ENCODE measurements at regions not wholly inside any gene's neighbourhood (a gene's known extent, or its start where the extent isn't known, plus 50 kb on each side); places are given as distances from the start of the nearest gene placed in this dataset.
A peak's percentile ranks its signal among the peaks of the same experiment; 100 is the strongest.

DNA sequence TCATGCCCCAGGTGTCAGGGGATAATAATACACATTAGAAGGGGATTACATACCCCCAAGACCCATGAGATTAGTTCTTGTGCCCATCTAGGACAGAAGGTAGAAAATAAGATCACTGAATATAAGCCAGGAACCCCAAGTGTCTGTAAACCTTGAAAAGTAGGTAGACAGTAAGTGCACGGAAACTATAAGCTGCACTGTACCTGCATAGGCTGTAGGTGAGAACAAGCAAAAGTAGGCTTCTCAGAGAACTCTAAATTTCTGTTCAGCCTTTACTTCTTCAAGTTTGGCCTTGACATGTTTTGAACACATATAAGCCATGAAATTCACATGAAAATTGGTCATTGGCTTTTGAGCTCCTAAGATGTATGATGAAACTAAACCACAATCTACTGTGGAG is 113.0 kb upstream of the FSIP2 start:
- H3K9me3 Mint-ChIP-seq: peaks cover 2% of the 10 kb centered on the region
- Histone ChIP-seq H2AFZ (replicated peaks) (no peak overlapping the region), H3K4me3 (no peak overlapping the region), H3K4me1 (no peaks in the 10 kb centered on the region), H3K9me3 (ENCODE audit: low read depth) (no peaks in the 10 kb centered on the region), H3K79me2 (ENCODE audit: low read depth) (no peaks in the 10 kb centered on the region), H3K9ac (no peak overlapping the region), H3F3A (ENCODE audit: low read depth) (no peaks in the 10 kb centered on the region), H4K20me1 (ENCODE audit: low read depth) (peaks cover 4% of the 10 kb centered on the region), H3K27ac (no peak overlapping the region), H3K4me2 (no peak overlapping the region), H3K27me3 (no peaks in the 10 kb centered on the region), H3K36me3 (no peaks in the 10 kb centered on the region)
- no peaks in the 10 kb centered on the region for H3K27me3 Mint-ChIP-seq (ENCODE audit: insufficient read depth, low read depth)
- TF ChIP-seq EZH2phosphoT487 (IDR thresholded peaks at IDR 0.05): no peak
- TF ChIP-seq EZH2 (IDR thresholded peaks at IDR 0.05): no peak
- TF ChIP-seq, protein P1, sequence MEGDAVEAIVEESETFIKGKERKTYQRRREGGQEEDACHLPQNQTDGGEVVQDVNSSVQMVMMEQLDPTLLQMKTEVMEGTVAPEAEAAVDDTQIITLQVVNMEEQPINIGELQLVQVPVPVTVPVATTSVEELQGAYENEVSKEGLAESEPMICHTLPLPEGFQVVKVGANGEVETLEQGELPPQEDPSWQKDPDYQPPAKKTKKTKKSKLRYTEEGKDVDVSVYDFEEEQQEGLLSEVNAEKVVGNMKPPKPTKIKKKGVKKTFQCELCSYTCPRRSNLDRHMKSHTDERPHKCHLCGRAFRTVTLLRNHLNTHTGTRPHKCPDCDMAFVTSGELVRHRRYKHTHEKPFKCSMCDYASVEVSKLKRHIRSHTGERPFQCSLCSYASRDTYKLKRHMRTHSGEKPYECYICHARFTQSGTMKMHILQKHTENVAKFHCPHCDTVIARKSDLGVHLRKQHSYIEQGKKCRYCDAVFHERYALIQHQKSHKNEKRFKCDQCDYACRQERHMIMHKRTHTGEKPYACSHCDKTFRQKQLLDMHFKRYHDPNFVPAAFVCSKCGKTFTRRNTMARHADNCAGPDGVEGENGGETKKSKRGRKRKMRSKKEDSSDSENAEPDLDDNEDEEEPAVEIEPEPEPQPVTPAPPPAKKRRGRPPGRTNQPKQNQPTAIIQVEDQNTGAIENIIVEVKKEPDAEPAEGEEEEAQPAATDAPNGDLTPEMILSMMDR (IDR thresholded peaks at IDR 0.05): no peak
- H3K4me1 Mint-ChIP-seq: no peaks in the 10 kb centered on the region
- H3K27ac Mint-ChIP-seq: no peak overlapping the region
- H3K4me3 Mint-ChIP-seq: no peak overlapping the region
- no peak for DNase-seq (ENCODE audit: low spot score)
- no peaks in the 10 kb centered on the region for H3K36me3 Mint-ChIP-seq

DNA sequence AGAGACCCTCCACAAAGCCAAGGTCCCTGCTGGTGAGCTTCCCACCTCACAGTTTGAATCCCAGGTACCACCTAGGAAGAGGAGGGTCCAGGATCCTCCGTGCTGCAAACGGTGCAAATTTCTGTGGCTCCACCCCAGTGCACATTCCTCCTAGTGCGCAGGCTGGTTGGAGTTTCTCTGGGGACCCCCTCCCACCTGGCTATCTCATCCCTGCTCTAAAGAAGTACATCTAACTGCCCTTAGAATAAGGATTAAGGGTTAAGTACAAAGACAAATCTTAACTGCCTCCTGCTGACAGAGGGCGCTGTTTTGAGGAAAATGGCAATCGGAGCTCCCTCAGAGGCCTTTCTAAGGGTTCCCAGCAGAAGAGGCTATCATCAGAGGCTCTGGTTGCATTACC is 109.6 kb upstream of the FSIP2 start:
- Mint-ChIP-seq H3K4me3 (no peak overlapping the region), H3K9me3 (peaks cover 2% of the 10 kb centered on the region), H3K27ac (no peak overlapping the region), H3K36me3 (no peaks in the 10 kb centered on the region), H3K27me3 (ENCODE audit: insufficient read depth, low read depth) (no peaks in the 10 kb centered on the region), H3K4me1 (no peaks in the 10 kb centered on the region)
- DNase-seq (ENCODE audit: low spot score): peak; percentile 56
- Histone ChIP-seq H3K27ac (no peak overlapping the region), H3F3A (ENCODE audit: low read depth) (no peaks in the 10 kb centered on the region), H3K4me1 (peaks cover 8% of the 10 kb centered on the region), H3K9me3 (ENCODE audit: low read depth) (no peaks in the 10 kb centered on the region), H3K4me2 (no peak overlapping the region), H3K4me3 (no peak overlapping the region), H4K20me1 (ENCODE audit: low read depth) (peaks cover 4% of the 10 kb centered on the region), H2AFZ (replicated peaks) (no peak overlapping the region), H3K27me3 (no peaks in the 10 kb centered on the region), H3K36me3 (no peaks in the 10 kb centered on the region), H3K79me2 (ENCODE audit: low read depth) (no peaks in the 10 kb centered on the region), H3K9ac (no peak overlapping the region)
- TF ChIP-seq, protein P1 (IDR thresholded peaks at IDR 0.05): peak; percentile 61
- TF ChIP-seq EZH2phosphoT487 (IDR thresholded peaks at IDR 0.05): no peak

DNA sequence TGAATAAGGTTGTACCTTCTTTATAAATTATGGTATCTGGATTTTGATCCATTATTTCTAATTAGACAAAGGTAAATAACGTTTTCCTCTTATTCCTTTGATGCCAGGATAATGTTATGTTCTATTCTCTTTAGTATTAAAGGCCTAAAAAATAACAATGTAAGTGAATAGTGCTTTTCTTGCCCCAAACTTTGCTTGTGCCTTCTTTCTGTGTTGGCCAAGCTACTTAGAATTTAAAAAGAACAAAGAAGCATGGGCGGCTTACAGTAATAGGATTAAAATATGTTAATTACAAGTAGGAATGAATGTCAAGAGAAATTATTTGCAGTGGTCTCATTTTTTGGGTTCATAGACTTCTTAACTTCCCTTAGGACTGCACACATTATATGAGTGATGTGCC is 105.0 kb upstream of the FSIP2 start:
- TF ChIP-seq EZH2phosphoT487 (IDR thresholded peaks at IDR 0.05) (no peak), EZH2 (IDR thresholded peaks at IDR 0.05) (no peak)
- TF ChIP-seq, protein P1 (IDR thresholded peaks at IDR 0.05): no peak
- Histone ChIP-seq H3K27ac (no peak overlapping the region), H3K9me3 (ENCODE audit: low read depth) (no peaks in the 10 kb centered on the region), H4K20me1 (ENCODE audit: low read depth) (peaks cover 9% of the 10 kb centered on the region), H3K4me2 (no peak overlapping the region), H3K9ac (no peak overlapping the region), H3K79me2 (ENCODE audit: low read depth) (no peaks in the 10 kb centered on the region), H3K4me1 (peaks cover 13% of the 10 kb centered on the region), H3K27me3 (no peaks in the 10 kb centered on the region), H3K36me3 (no peaks in the 10 kb centered on the region), H3K4me3 (no peak overlapping the region), H3F3A (ENCODE audit: low read depth) (no peaks in the 10 kb centered on the region), H2AFZ (replicated peaks) (no peak overlapping the region)
- Mint-ChIP-seq H3K27ac (no peak overlapping the region), H3K27me3 (ENCODE audit: insufficient read depth, low read depth) (no peaks in the 10 kb centered on the region), H3K4me1 (no peaks in the 10 kb centered on the region), H3K4me3 (no peak overlapping the region), H3K9me3 (no peaks in the 10 kb centered on the region), H3K36me3 (no peaks in the 10 kb centered on the region)
- peak; percentile 25 for DNase-seq (ENCODE audit: low spot score)

DNA sequence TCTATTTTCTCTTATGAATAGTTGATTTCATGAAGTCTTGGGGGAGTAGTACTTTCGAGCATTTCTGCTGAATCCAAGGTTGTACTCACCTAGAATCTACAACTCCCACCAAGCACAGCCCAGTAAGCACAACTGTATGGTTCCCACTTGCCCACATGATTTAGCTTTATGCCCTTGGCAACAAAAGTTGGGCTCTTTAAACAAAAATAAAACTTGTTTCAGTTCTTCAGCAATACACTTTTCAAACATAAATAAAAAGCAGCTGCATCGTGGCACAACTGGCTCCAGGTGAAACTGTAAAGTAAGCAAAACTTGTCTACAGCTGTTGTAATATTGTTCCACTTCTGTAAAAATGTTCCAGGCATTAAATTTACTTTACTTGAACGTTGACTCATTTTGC is 99.8 kb upstream of the FSIP2 start:
- Histone ChIP-seq H3K79me2 (ENCODE audit: low read depth) (no peaks in the 10 kb centered on the region), H3F3A (ENCODE audit: low read depth) (no peaks in the 10 kb centered on the region), H3K4me3 (no peak overlapping the region), H3K27me3 (no peaks in the 10 kb centered on the region), H3K27ac (no peak overlapping the region), H3K4me1 (peaks cover 13% of the 10 kb centered on the region), H3K4me2 (no peak overlapping the region), H4K20me1 (ENCODE audit: low read depth) (peaks cover 5% of the 10 kb centered on the region), H2AFZ (replicated peaks) (no peak overlapping the region), H3K9me3 (ENCODE audit: low read depth) (no peaks in the 10 kb centered on the region), H3K9ac (no peak overlapping the region), H3K36me3 (no peaks in the 10 kb centered on the region)
- no peaks in the 10 kb centered on the region for H3K4me1 Mint-ChIP-seq
- TF ChIP-seq EZH2 (IDR thresholded peaks at IDR 0.05): no peak
- no peak for TF ChIP-seq EZH2phosphoT487 (IDR thresholded peaks at IDR 0.05)
- TF ChIP-seq, protein P1 (IDR thresholded peaks at IDR 0.05): no peak
- no peak overlapping the region for H3K4me3 Mint-ChIP-seq
- H3K9me3 Mint-ChIP-seq: no peaks in the 10 kb centered on the region
- H3K27me3 Mint-ChIP-seq (ENCODE audit: insufficient read depth, low read depth): no peaks in the 10 kb centered on the region
- no peaks in the 10 kb centered on the region for H3K36me3 Mint-ChIP-seq
- H3K27ac Mint-ChIP-seq: no peak overlapping the region
- DNase-seq (ENCODE audit: low spot score): no peak
